Activated CD4-positive, CD25-positive, alpha-beta regulatory T cell treated with anti-CD3 and anti-CD28 coated beads, Interleukin-2, amount 50 U/mL, for 16 hours (primary cell): ENCODE measurements at regions not wholly inside any gene's neighbourhood (a gene's known extent, or its start where the extent isn't known, plus 50 kb on each side); places are given as distances from the start of the nearest gene placed in this dataset.

Experiments used
- DNase-seq: peaks from one replicate; pipeline ENCODE4 v3.0.0-alpha.2; 2020; ENCODE audit warnings: low read depth, low spot score

GRCh38 chr3:107904536-107905066, 186.2 kb downstream of the CD47 start:
- no peak for DNase-seq

- DNase-seq, result no peak
Measured at GRCh38 chr3:107899990-107900651, 190.7 kb downstream of the CD47 start.

GRCh38 chr3:107897471-107898061, 193.3 kb downstream of the CD47 start:
- DNase-seq, result no peak

- DNase-seq, result no peak
Measured at GRCh38 chr3:107894998-107895397, 195.8 kb downstream of the CD47 start.

- no peak for DNase-seq
Measured at GRCh38 chr3:107892955-107893624, 197.7 kb downstream of the CD47 start.

GRCh38 chr3:107884719-107885460, 205.9 kb downstream of the CD47 start:
- no peak for DNase-seq

GRCh38 chr3:107884028-107884427, 206.8 kb downstream of the CD47 start:
- DNase-seq, result no peak

- no peak for DNase-seq
Measured at GRCh38 chr3:107882881-107883280, 207.9 kb downstream of the CD47 start.

GRCh38 chr3:107882261-107882660, 208.6 kb downstream of the CD47 start:
- no peak for DNase-seq

- no peak for DNase-seq
Measured at GRCh38 chr3:107881509-107881908, 209.3 kb downstream of the CD47 start.

- no peak for DNase-seq
Measured at GRCh38 chr3:107880702-107881101, 210.1 kb downstream of the CD47 start.

GRCh38 chr3:107877936-107878335, 212.9 kb downstream of the CD47 start:
- DNase-seq, result no peak

- no peak for DNase-seq
Measured at GRCh38 chr3:107870943-107871638, 219.7 kb downstream of the CD47 start.

- DNase-seq, result no peak
Measured at GRCh38 chr3:107870096-107870495, 220.7 kb downstream of the CD47 start.

- DNase-seq, result no peak
Measured at GRCh38 chr3:107868449-107868848, 222.4 kb downstream of the CD47 start.

GRCh38 chr3:107861904-107862303, 228.9 kb downstream of the CD47 start:
- DNase-seq, result no peak

GRCh38 chr3:107861422-107861821, 229.4 kb downstream of the CD47 start:
- no peak for DNase-seq
